Mesenchymal stem cell (in vitro differentiated cells and primary cell): ENCODE measurements at regions not wholly inside any gene's neighbourhood (a gene's known extent, or its start where the extent isn't known, plus 50 kb on each side); places are given as distances from the start of the nearest gene placed in this dataset.

ENCODE experiments used
- DNase-seq: peaks from one replicate; pipeline ENCODE4 v3.0.0-alpha.2; 2013
- H2AFZ ChIP-seq: one replicate; pipeline ENCODE4 v1.6.1; 2013; ENCODE audit warnings: low read depth, mild to moderate bottlenecking, control low read depth, inconsistent platforms, low read length, moderate library complexity
- H2AK5ac ChIP-seq: 2 replicates; pipeline ENCODE4 v1.6.1; 2013; ENCODE audit warnings: low read length, moderate library complexity, mild to moderate bottlenecking, inconsistent platforms; ENCODE audit not compliant: severe bottlenecking
- H2BK120ac ChIP-seq: one replicate; pipeline ENCODE4 v1.6.1; 2013; ENCODE audit warnings: low read depth, mild to moderate bottlenecking, inconsistent platforms, low read length, moderate library complexity
- H2BK12ac ChIP-seq, 2 experiments: one replicate each; pipeline ENCODE4 v1.6.1; 2013; ENCODE audit warnings: inconsistent platforms in 2 of 2, low read length in 2 of 2, mild to moderate bottlenecking in 2 of 2, moderate library complexity in 2 of 2, control low read depth in 1 of 2
- H2BK15ac ChIP-seq: one replicate; pipeline ENCODE4 v1.6.1; 2013; ENCODE audit warnings: mild to moderate bottlenecking, low read depth, inconsistent platforms; ENCODE audit not compliant: poor library complexity, severe bottlenecking
- H2BK5ac ChIP-seq: 2 replicates; pipeline ENCODE4 v1.6.1; 2013; ENCODE audit warnings: low read depth, mild to moderate bottlenecking, low read length, control low read depth, inconsistent platforms; ENCODE audit not compliant: poor library complexity, severe bottlenecking
- H3K14ac ChIP-seq, 2 experiments: one replicate each; pipeline ENCODE4 v1.6.1; 2013; ENCODE audit warnings: inconsistent platforms in 2 of 2, low read length in 2 of 2, control low read depth in 1 of 2, mild to moderate bottlenecking in 1 of 2, moderate library complexity in 1 of 2
- H3K18ac ChIP-seq, 2 experiments: one replicate each; pipeline ENCODE4 v1.6.1; 2013; ENCODE audit warnings: inconsistent platforms in 2 of 2, low read length in 2 of 2, control low read depth in 1 of 2, low read depth in 1 of 2, mild to moderate bottlenecking in 1 of 2
- H3K23ac ChIP-seq, 2 experiments: one replicate each; pipeline ENCODE4 v1.6.1; 2013; ENCODE audit warnings: inconsistent platforms in 2 of 2, low read length in 2 of 2, mild to moderate bottlenecking in 2 of 2, moderate library complexity in 2 of 2, control low read depth in 1 of 2
- H3K27ac ChIP-seq: 2 replicates; pipeline ENCODE4 v1.5.1; 2013; ENCODE audit warnings: mild to moderate bottlenecking, moderate library complexity, low read length, control low read depth, inconsistent platforms; ENCODE audit not compliant: poor library complexity, severe bottlenecking
- H3K27me3 ChIP-seq, 2 experiments: 2 replicates each; pipeline versions ENCODE4 v1.6.1 to v1.7.0; 2013; ENCODE audit warnings: low read length in 2 of 2, mild to moderate bottlenecking in 2 of 2, moderate library complexity in 2 of 2, control low read depth in 1 of 2, inconsistent platforms in 1 of 2; ENCODE audit not compliant: control insufficient read depth in 1 of 2, insufficient read depth in 1 of 2
- H3K36me3 ChIP-seq, 2 experiments: 2 replicates each; pipeline versions ENCODE4 v1.6.1 to v1.7.0; 2013; ENCODE audit warnings: low read length in 2 of 2, control low read depth in 1 of 2, inconsistent platforms in 1 of 2, low read depth in 1 of 2, mild to moderate bottlenecking in 1 of 2; ENCODE audit not compliant: insufficient read depth in 2 of 2, control insufficient read depth in 1 of 2
- H3K4ac ChIP-seq, 2 experiments: one replicate each; pipeline ENCODE4 v1.6.1; 2013; ENCODE audit warnings: inconsistent platforms in 2 of 2, low read length in 2 of 2, mild to moderate bottlenecking in 2 of 2, moderate library complexity in 2 of 2, control low read depth in 1 of 2, low read depth in 1 of 2
- H3K4me1 ChIP-seq: 2 replicates; pipeline ENCODE4 v1.6.1; 2013; ENCODE audit warnings: low read depth, low read length, control low read depth; ENCODE audit not compliant: control insufficient read depth, insufficient read depth
- H3K4me2 ChIP-seq: 2 replicates; pipeline ENCODE4 v1.6.1; 2013; ENCODE audit warnings: low read length, mild to moderate bottlenecking, inconsistent platforms; ENCODE audit not compliant: poor library complexity, severe bottlenecking
- H3K4me3 ChIP-seq, 2 experiments: 2 replicates each; pipeline versions ENCODE4 v1.5.1 to v1.7.0; 2013; ENCODE audit warnings: low read length in 2 of 2, mild to moderate bottlenecking in 2 of 2, control low read depth in 1 of 2, low read depth in 1 of 2; ENCODE audit not compliant: insufficient read depth in 1 of 2
- H3K79me1 ChIP-seq: replicated peaks from 2 replicates; pipeline ENCODE4 v1.6.1; 2013; ENCODE audit warnings: mild to moderate bottlenecking, control low read depth, low read length, inconsistent platforms; ENCODE audit not compliant: poor library complexity, severe bottlenecking
- H3K9ac ChIP-seq: 2 replicates; pipeline ENCODE4 v1.7.0; 2013; ENCODE audit warnings: mild to moderate bottlenecking, low read length, moderate library complexity
- H3K9me3 ChIP-seq: 2 replicates; pipeline ENCODE4 v1.7.0; 2013; ENCODE audit warnings: mild to moderate bottlenecking, low read length; ENCODE audit not compliant: control insufficient read depth
- H4K8ac ChIP-seq: one replicate; pipeline ENCODE4 v1.6.1; 2013; ENCODE audit warnings: inconsistent platforms, mild to moderate bottlenecking, low read length, moderate library complexity
- H4K91ac ChIP-seq: one replicate; pipeline ENCODE4 v1.6.1; 2013; ENCODE audit warnings: mild to moderate bottlenecking, low read length, inconsistent platforms
- WGBS: methylation state at CpG from one replicate; pipeline ENCODE4 v1.1.7; 2013; ENCODE audit warnings: mixed read lengths; 5-methylcytosine and 5-hydroxymethylcytosine counted together

- no peak overlapping the region for H2BK15ac ChIP-seq
- no peak overlapping the region for H3K4me2 ChIP-seq
- H3K4me3 ChIP-seq, result no peak overlapping the region
- H3K18ac ChIP-seq, result no peak overlapping the region
- no peak overlapping the region for H2BK120ac ChIP-seq
- no peak overlapping the region for H2AFZ ChIP-seq
- no peak overlapping the region for H3K23ac ChIP-seq
- H3K79me1 ChIP-seq, result no peaks in the 10 kb centered on the region
- no peak overlapping the region for H2AK5ac ChIP-seq
- no peak for DNase-seq
- no peak overlapping the region for H2BK5ac ChIP-seq
- 83% methylated on average over 1 of the region's 2 CpGs for WGBS
- no peak overlapping the region for H2BK12ac ChIP-seq
- no peak overlapping the region for H4K8ac ChIP-seq
- H4K91ac ChIP-seq, result no peak overlapping the region
- no peak overlapping the region for H3K9ac ChIP-seq
- H3K27me3 ChIP-seq, result no peaks in the 10 kb centered on the region
- no peak overlapping the region for H3K4ac ChIP-seq
- no peak overlapping the region for H3K27ac ChIP-seq
- H3K9me3 ChIP-seq, result peaks cover 4% of the 10 kb centered on the region
- no peak overlapping the region for H3K14ac ChIP-seq
- H3K36me3 ChIP-seq, result no peaks in the 10 kb centered on the region
- H3K4me1 ChIP-seq, result no peaks in the 10 kb centered on the region
Measured at GRCh38 chr16:62583414-62583813, 547.2 kb upstream of the CDH8 start.

- Histone ChIP-seq H2BK12ac (no peak overlapping the region), H3K4me2 (no peak overlapping the region), H3K4me3 (no peak overlapping the region), H3K18ac (no peak overlapping the region), H3K9me3 (peaks cover 14% of the 10 kb centered on the region), H2AK5ac (no peak overlapping the region), H3K14ac (no peak overlapping the region), H3K36me3 (no peaks in the 10 kb centered on the region), H2AFZ (no peak overlapping the region), H2BK120ac (no peak overlapping the region), H4K91ac (no peak overlapping the region), H4K8ac (no peak overlapping the region), H3K79me1 (no peaks in the 10 kb centered on the region), H3K27me3 (no peaks in the 10 kb centered on the region), H3K4ac (no peak overlapping the region), H2BK15ac (no peak overlapping the region), H3K27ac (no peak overlapping the region), H3K23ac (no peak overlapping the region), H2BK5ac (no peak overlapping the region), H3K9ac (no peak overlapping the region), H3K4me1 (no peaks in the 10 kb centered on the region)
- DNase-seq, result no peak
- WGBS, result no CpG with 5 or more reads among the region's 1 CpG
Measured at GRCh38 chr16:62573466-62573865, 537.2 kb upstream of the CDH8 start.

- H4K8ac ChIP-seq, result no peak overlapping the region
- no peaks in the 10 kb centered on the region for H3K36me3 ChIP-seq
- no peak overlapping the region for H3K4me2 ChIP-seq
- no peaks in the 10 kb centered on the region for H3K79me1 ChIP-seq
- peaks cover 4% of the 10 kb centered on the region for H3K9me3 ChIP-seq
- H2AFZ ChIP-seq, result no peak overlapping the region
- no peak overlapping the region for H2AK5ac ChIP-seq
- DNase-seq, result no peak
- H3K23ac ChIP-seq, result no peak overlapping the region
- H3K4ac ChIP-seq, result no peak overlapping the region
- no peak overlapping the region for H2BK120ac ChIP-seq
- H3K27me3 ChIP-seq, result no peaks in the 10 kb centered on the region
- no peak overlapping the region for H3K14ac ChIP-seq
- no peak overlapping the region for H3K9ac ChIP-seq
- no peaks in the 10 kb centered on the region for H3K4me1 ChIP-seq
- WGBS, result 88% methylated on average over 2 of the region's 2 CpGs
- H3K4me3 ChIP-seq, result no peak overlapping the region
- H3K18ac ChIP-seq, result no peak overlapping the region
- no peak overlapping the region for H3K27ac ChIP-seq
- no peak overlapping the region for H2BK12ac ChIP-seq
- no peak overlapping the region for H4K91ac ChIP-seq
- H2BK15ac ChIP-seq, result no peak overlapping the region
- no peak overlapping the region for H2BK5ac ChIP-seq
Measured at GRCh38 chr16:62568926-62569325, 532.7 kb upstream of the CDH8 start.

GRCh38 chr16:62565706-62566105 is 529.5 kb upstream of the CDH8 start:
- Histone ChIP-seq H2BK15ac (no peak overlapping the region), H4K91ac (no peak overlapping the region), H3K9me3 (peaks cover 3% of the 10 kb centered on the region), H3K4me1 (no peaks in the 10 kb centered on the region), H3K79me1 (no peaks in the 10 kb centered on the region), H3K4ac (no peak overlapping the region), H2AFZ (no peak overlapping the region), H3K36me3 (no peaks in the 10 kb centered on the region), H3K18ac (no peak overlapping the region), H3K4me3 (no peak overlapping the region), H2AK5ac (no peak overlapping the region), H4K8ac (no peak overlapping the region), H3K14ac (no peak overlapping the region), H2BK120ac (no peak overlapping the region), H3K27ac (no peak overlapping the region), H2BK12ac (no peak overlapping the region), H3K27me3 (no peaks in the 10 kb centered on the region), H3K23ac (no peak overlapping the region), H3K9ac (no peak overlapping the region), H3K4me2 (no peak overlapping the region), H2BK5ac (no peak overlapping the region)
- DNase-seq, result no peak
- 100% methylated on average over 1 of the region's 1 CpG for WGBS
